Kidney tubule cell (primary cell): ENCODE measurements at regions not wholly inside any gene's neighbourhood (a gene's known extent, or its start where the extent isn't known, plus 50 kb on each side); places are given as distances from the start of the nearest gene placed in this dataset.
"Not testable (repeated sequence)": the region's sequence is repeated elsewhere in the genome, so short reads cannot be mapped to it uniquely, and the experiment has no call there.

Source experiments
- DNase-seq: peaks from one replicate; pipeline ENCODE4 v3.0.0-alpha.2; 2018; ENCODE audit warnings: low spot score

GRCh38 chrX:139475432-139475831, 55.1 kb upstream of the F9 start:
- DNase-seq = no peak

GRCh38 chrX:139461945-139462344, 68.6 kb upstream of the F9 start:
- DNase-seq = not testable (repeated sequence)

- DNase-seq = no peak
Observed at GRCh38 chrX:139454743-139455142, 75.8 kb upstream of the F9 start.

GRCh38 chrX:139448996-139449395, 81.5 kb upstream of the F9 start:
- peak; percentile 2 for DNase-seq

- DNase-seq = no peak
Observed at GRCh38 chrX:139446832-139447231, 83.7 kb upstream of the F9 start.

- peak; percentile 26 for DNase-seq
Observed at GRCh38 chrX:139429913-139430312, 100.6 kb upstream of the F9 start.

- no peak for DNase-seq
Observed at GRCh38 chrX:139423186-139423585, 107.4 kb upstream of the F9 start.

- DNase-seq = not testable (repeated sequence)
Observed at GRCh38 chrX:139398258-139398657, 132.3 kb upstream of the F9 start.

- no peak for DNase-seq
Observed at GRCh38 chrX:139388254-139388653, 142.3 kb upstream of the F9 start.

GRCh38 chrX:139382529-139382928, 148.0 kb upstream of the F9 start:
- DNase-seq = no peak

- not testable (repeated sequence) for DNase-seq
Observed at GRCh38 chrX:139376547-139376946, 154.0 kb upstream of the F9 start.

GRCh38 chrX:139360356-139360755, 170.2 kb upstream of the F9 start:
- DNase-seq = no peak

GRCh38 chrX:139342594-139342991, 187.9 kb upstream of the F9 start:
- not testable (repeated sequence) for DNase-seq

- not testable (repeated sequence) for DNase-seq
Observed at GRCh38 chrX:139341855-139342593, 188.5 kb upstream of the F9 start.

- DNase-seq = no peak
Observed at GRCh38 chrX:139332441-139332840, 198.1 kb upstream of the F9 start.

GRCh38 chrX:139327355-139327754, 203.2 kb upstream of the F9 start:
- no peak for DNase-seq

GRCh38 chrX:139324756-139325155, 205.8 kb upstream of the F9 start:
- no peak for DNase-seq

- DNase-seq = not testable (repeated sequence)
Observed at GRCh38 chrX:139320661-139321354, 209.7 kb upstream of the F9 start.

- not testable (repeated sequence) for DNase-seq
Observed at GRCh38 chrX:139306675-139307074, 223.9 kb upstream of the F9 start.

GRCh38 chrX:139304471-139304870, 226.1 kb upstream of the F9 start:
- peak; percentile 24 for DNase-seq

- DNase-seq = no peak
Observed at GRCh38 chrX:139299309-139299708, 231.2 kb upstream of the F9 start.

- no peak for DNase-seq
Observed at GRCh38 chrX:139298437-139298836, 232.1 kb upstream of the F9 start.

GRCh38 chrX:139297638-139298037, 232.9 kb upstream of the F9 start:
- no peak for DNase-seq

- no peak for DNase-seq
Observed at GRCh38 chrX:139293991-139294390, 236.5 kb upstream of the F9 start.
